Activated naive CD4-positive, alpha-beta T cell treated with anti-CD3 and anti-CD28 coated beads for 36 hours (primary cell): ENCODE measurements at regions not wholly inside any gene's neighbourhood (a gene's known extent, or its start where the extent isn't known, plus 50 kb on each side); places are given as distances from the start of the nearest gene placed in this dataset.

ENCODE experiments used
- CTCF ChIA-PET: fragments of 350-600 bp; sonication (Branson Sonifier 250); formaldehyde crosslinking; loops from one replicate; lab custom pipeline; 2021; ENCODE audit warnings: antibody characterized with exemption; lab: Charles Lee
- DNase-seq: peaks from one replicate; pipeline ENCODE4 v3.0.0-alpha.2; 2020
- H3K27ac Mint-ChIP-seq: one replicate; pipeline ENCODE4 v1.8.0; 2021; ENCODE audit warnings: mild to moderate bottlenecking, mixed read lengths
- H3K27me3 Mint-ChIP-seq: one replicate; pipeline ENCODE4 v1.8.0; 2021; ENCODE audit warnings: low read depth, mixed read lengths
- H3K36me3 Mint-ChIP-seq: one replicate; pipeline ENCODE4 v1.8.0; 2021; ENCODE audit warnings: low read depth, mixed read lengths
- H3K4me1 Mint-ChIP-seq: one replicate; pipeline ENCODE4 v1.8.0; 2021; ENCODE audit warnings: low read depth, mixed read lengths
- H3K4me3 Mint-ChIP-seq: one replicate; pipeline ENCODE4 v1.8.0; 2021; ENCODE audit warnings: mild to moderate bottlenecking, moderate library complexity, mixed read lengths
- H3K9me3 Mint-ChIP-seq: one replicate; pipeline ENCODE4 v1.8.0; 2021; ENCODE audit warnings: mixed read lengths
- intact Hi-C: fragments of 100-400 bp; cut with micrococcal nuclease; formaldehyde crosslinking; loops from one replicate; pipeline ENCODE4 v1.15.1; 2023

- H3K9me3 Mint-ChIP-seq = no peaks in the 10 kb centered on the region
- no peak overlapping the region for H3K4me3 Mint-ChIP-seq
- no peaks in the 10 kb centered on the region for H3K27me3 Mint-ChIP-seq
- no peaks in the 10 kb centered on the region for H3K4me1 Mint-ChIP-seq
- CTCF ChIA-PET = no interaction called here
- DNase-seq = no peak
- intact Hi-C loops = no loop called here
- H3K36me3 Mint-ChIP-seq = no peaks in the 10 kb centered on the region
- H3K27ac Mint-ChIP-seq = no peak overlapping the region
Observed at GRCh38 chr5:3131161-3131560, 379.7 kb upstream of the IRX2 start.

GRCh38 chr5:3129252-3129651, 377.8 kb upstream of the IRX2 start:
- DNase-seq = no peak
- intact Hi-C loops = no loop called here
- CTCF ChIA-PET = no interaction called here
- H3K4me1 Mint-ChIP-seq = no peaks in the 10 kb centered on the region
- H3K27me3 Mint-ChIP-seq = no peaks in the 10 kb centered on the region
- H3K27ac Mint-ChIP-seq = no peak overlapping the region
- no peak overlapping the region for H3K4me3 Mint-ChIP-seq
- no peaks in the 10 kb centered on the region for H3K9me3 Mint-ChIP-seq
- H3K36me3 Mint-ChIP-seq = no peaks in the 10 kb centered on the region

GRCh38 chr5:3127423-3127911, 376.0 kb upstream of the IRX2 start:
- Mint-ChIP-seq H3K4me1 (no peaks in the 10 kb centered on the region), H3K36me3 (no peaks in the 10 kb centered on the region), H3K4me3 (no peak overlapping the region), H3K27ac (no peak overlapping the region), H3K9me3 (no peaks in the 10 kb centered on the region), H3K27me3 (peaks cover 2% of the 10 kb centered on the region)
- CTCF ChIA-PET = no interaction called here
- intact Hi-C loops = no loop called here
- no peak for DNase-seq

- no peaks in the 10 kb centered on the region for H3K9me3 Mint-ChIP-seq
- DNase-seq = no peak
- CTCF ChIA-PET = no interaction called here
- no peaks in the 10 kb centered on the region for H3K36me3 Mint-ChIP-seq
- no peak overlapping the region for H3K27ac Mint-ChIP-seq
- H3K4me1 Mint-ChIP-seq = no peaks in the 10 kb centered on the region
- intact Hi-C loops = no loop called here
- H3K27me3 Mint-ChIP-seq = peaks cover 7% of the 10 kb centered on the region
- no peak overlapping the region for H3K4me3 Mint-ChIP-seq
Observed at GRCh38 chr5:3126639-3127038, 375.2 kb upstream of the IRX2 start.

GRCh38 chr5:3124410-3124809, 372.9 kb upstream of the IRX2 start:
- no peak for DNase-seq
- CTCF ChIA-PET = no interaction called here
- no peak overlapping the region for H3K27ac Mint-ChIP-seq
- H3K4me1 Mint-ChIP-seq = no peaks in the 10 kb centered on the region
- H3K4me3 Mint-ChIP-seq = no peak overlapping the region
- H3K36me3 Mint-ChIP-seq = no peaks in the 10 kb centered on the region
- intact Hi-C loops = no loop called here
- no peaks in the 10 kb centered on the region for H3K9me3 Mint-ChIP-seq
- H3K27me3 Mint-ChIP-seq = peaks cover 22% of the 10 kb centered on the region

GRCh38 chr5:3123763-3124157, 372.3 kb upstream of the IRX2 start:
- no peaks in the 10 kb centered on the region for H3K4me1 Mint-ChIP-seq
- no peaks in the 10 kb centered on the region for H3K36me3 Mint-ChIP-seq
- intact Hi-C loops = no loop called here
- H3K27ac Mint-ChIP-seq = no peak overlapping the region
- no peaks in the 10 kb centered on the region for H3K9me3 Mint-ChIP-seq
- no peak for DNase-seq
- CTCF ChIA-PET = no interaction called here
- no peak overlapping the region for H3K4me3 Mint-ChIP-seq
- peaks cover 28% of the 10 kb centered on the region for H3K27me3 Mint-ChIP-seq

- H3K27ac Mint-ChIP-seq = no peak overlapping the region
- CTCF ChIA-PET = no interaction called here
Observed at GRCh38 chr5:3122985-3123762, 371.7 kb upstream of the IRX2 start.

GRCh38 chr5:3122216-3122615, 370.7 kb upstream of the IRX2 start:
- no peaks in the 10 kb centered on the region for H3K36me3 Mint-ChIP-seq
- CTCF ChIA-PET = no interaction called here
- no peaks in the 10 kb centered on the region for H3K4me1 Mint-ChIP-seq
- intact Hi-C loops = no loop called here
- H3K9me3 Mint-ChIP-seq = no peaks in the 10 kb centered on the region
- H3K27ac Mint-ChIP-seq = no peak overlapping the region
- no peak for DNase-seq
- no peak overlapping the region for H3K4me3 Mint-ChIP-seq
- peaks cover 42% of the 10 kb centered on the region for H3K27me3 Mint-ChIP-seq

More at GRCh38 chr5:3122985-3123762, 371.7 kb upstream of the IRX2 start:
- peaks cover 34% of the 10 kb centered on the region for H3K27me3 Mint-ChIP-seq
- no peaks in the 10 kb centered on the region for H3K4me1 Mint-ChIP-seq
- no peaks in the 10 kb centered on the region for H3K9me3 Mint-ChIP-seq
- no peaks in the 10 kb centered on the region for H3K36me3 Mint-ChIP-seq
- intact Hi-C loops = no loop called here
- no peak for DNase-seq
- H3K4me3 Mint-ChIP-seq = no peak overlapping the region

GRCh38 chr5:3121813-3122212, 370.3 kb upstream of the IRX2 start:
- intact Hi-C loops = no loop called here
- Mint-ChIP-seq H3K27ac (no peak overlapping the region), H3K9me3 (no peaks in the 10 kb centered on the region), H3K4me1 (no peaks in the 10 kb centered on the region), H3K27me3 (peaks cover 46% of the 10 kb centered on the region), H3K4me3 (no peak overlapping the region), H3K36me3 (no peaks in the 10 kb centered on the region)
- DNase-seq = no peak
- CTCF ChIA-PET = no interaction called here

GRCh38 chr5:3120028-3120427, 368.6 kb upstream of the IRX2 start:
- peaks cover 60% of the 10 kb centered on the region for H3K27me3 Mint-ChIP-seq
- no peaks in the 10 kb centered on the region for H3K36me3 Mint-ChIP-seq
- no peak overlapping the region for H3K27ac Mint-ChIP-seq
- no peaks in the 10 kb centered on the region for H3K4me1 Mint-ChIP-seq
- no peak overlapping the region for H3K4me3 Mint-ChIP-seq
- CTCF ChIA-PET = no interaction called here
- no peak for DNase-seq
- intact Hi-C loops = no loop called here
- no peaks in the 10 kb centered on the region for H3K9me3 Mint-ChIP-seq

- H3K36me3 Mint-ChIP-seq = no peaks in the 10 kb centered on the region
Observed at GRCh38 chr5:3119435-3119834, 368.0 kb upstream of the IRX2 start.

GRCh38 chr5:3118340-3118739, 366.9 kb upstream of the IRX2 start:
- no peaks in the 10 kb centered on the region for H3K9me3 Mint-ChIP-seq
- no peaks in the 10 kb centered on the region for H3K4me1 Mint-ChIP-seq
- peaks cover 68% of the 10 kb centered on the region for H3K27me3 Mint-ChIP-seq
- no peak for DNase-seq
- H3K36me3 Mint-ChIP-seq = no peaks in the 10 kb centered on the region
- CTCF ChIA-PET = no interaction called here
- no peak overlapping the region for H3K27ac Mint-ChIP-seq
- intact Hi-C loops = no loop called here
- no peak overlapping the region for H3K4me3 Mint-ChIP-seq

More at GRCh38 chr5:3119435-3119834, 368.0 kb upstream of the IRX2 start:
- no peaks in the 10 kb centered on the region for H3K4me1 Mint-ChIP-seq
- intact Hi-C loops = no loop called here
- CTCF ChIA-PET = no interaction called here
- H3K27ac Mint-ChIP-seq = no peak overlapping the region
- peaks cover 63% of the 10 kb centered on the region for H3K27me3 Mint-ChIP-seq
- no peaks in the 10 kb centered on the region for H3K9me3 Mint-ChIP-seq
- no peak for DNase-seq
- no peak overlapping the region for H3K4me3 Mint-ChIP-seq

- DNase-seq = no peak
- H3K4me1 Mint-ChIP-seq = no peaks in the 10 kb centered on the region
- H3K27me3 Mint-ChIP-seq = peaks cover 58% of the 10 kb centered on the region
- no peaks in the 10 kb centered on the region for H3K36me3 Mint-ChIP-seq
- H3K9me3 Mint-ChIP-seq = no peaks in the 10 kb centered on the region
- H3K27ac Mint-ChIP-seq = no peak overlapping the region
- intact Hi-C loops = no loop called here
- CTCF ChIA-PET = no interaction called here
- no peak overlapping the region for H3K4me3 Mint-ChIP-seq
Observed at GRCh38 chr5:3116366-3116765, 364.9 kb upstream of the IRX2 start.
